ENCODE measurements at regions not wholly inside any gene's neighbourhood (a gene's known extent, or its start where the extent isn't known, plus 50 kb on each side); places are given as distances from the start of the nearest gene placed in this dataset.
"Not testable (repeated sequence)": the region's sequence is repeated elsewhere in the genome, so short reads cannot be mapped to it uniquely, and the experiment has no call there.

GRCh38 chrX:116334797-116335196, 101.6 kb upstream of the SLC6A14 start:
- TF ChIP-seq POLR2A (IDR thresholded peaks at IDR 0.05); CTCF (IDR thresholded peaks at IDR 0.05 in 8 of 11, conservative IDR thresholded peaks at IDR 0.05 in 3 of 11); POLR2AphosphoS5 (IDR thresholded peaks at IDR 0.05): not testable (repeated sequence)
